ENCODE measurements at regions not wholly inside any gene's neighbourhood (a gene's known extent, or its start where the extent isn't known, plus 50 kb on each side); places are given as distances from the start of the nearest gene placed in this dataset.

DNA sequence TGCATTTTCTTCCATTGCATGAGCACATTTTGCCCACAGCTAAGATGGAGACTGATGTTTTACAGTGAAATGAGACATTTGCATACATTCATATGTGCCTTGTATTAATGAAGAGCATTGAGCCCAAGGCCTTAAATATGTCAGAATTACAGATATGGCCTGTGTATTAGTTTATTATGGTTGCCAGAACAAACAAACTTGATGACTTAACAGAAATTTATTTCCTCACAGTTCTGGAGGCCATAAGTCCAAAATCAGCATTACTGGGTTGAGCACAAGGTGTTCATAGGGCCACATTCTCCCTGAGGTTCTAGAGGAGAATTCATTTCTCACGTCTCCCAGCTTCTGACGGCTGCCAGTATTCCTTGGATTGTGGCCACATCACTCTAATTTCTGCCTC lies 302.6 kb upstream of the TGFBR2 start:
- Mint-ChIP-seq H3K4me3 (no peak overlapping the region), H3K27ac (no peak overlapping the region), H3K4me1 (no peaks in the 10 kb centered on the region), H3K36me3 (ENCODE audit: low read depth) (peaks cover 4% of the 10 kb centered on the region; the same call in 2 of the 3 replicates), H3K9me3 (peaks cover 6% of the 10 kb centered on the region), H3K27me3 (ENCODE audit: insufficient read depth, low read depth, poor library complexity) (no peaks in the 10 kb centered on the region)
- H3K36me3 ChIP-seq (ENCODE audit: insufficient read depth), result no peaks in the 10 kb centered on the region
- H2AFZ ChIP-seq, result no peak overlapping the region
- no peaks in the 10 kb centered on the region for H4K20me1 ChIP-seq (replicated peaks; ENCODE audit: insufficient read depth)
- H3K4me3 ChIP-seq, result no peak overlapping the region
- H3K4me2 ChIP-seq, result no peak overlapping the region
- H3K79me2 ChIP-seq (replicated peaks; ENCODE audit: insufficient read depth), result no peaks in the 10 kb centered on the region
- no peaks in the 10 kb centered on the region for H3K27me3 ChIP-seq (ENCODE audit: insufficient read depth)
- H3K4me1 ChIP-seq (ENCODE audit: insufficient read depth), result no peaks in the 10 kb centered on the region
- peaks cover 3% of the 10 kb centered on the region; the same call in 1 of the 2 replicates for H3K9me2 ChIP-seq (ENCODE audit: insufficient read depth)
- H3K27ac ChIP-seq (ENCODE audit: low read depth), result no peak overlapping the region
- DNase-seq (ENCODE audit: low spot score) (no peak), ATAC-seq (no peak)
- H3F3A ChIP-seq (replicated peaks; ENCODE audit: low read depth), result no peaks in the 10 kb centered on the region
- TF ChIP-seq STAT1 (IDR thresholded peaks at IDR 0.05; ENCODE audit: unreplicated experiment) (no peak), EZH2 (IDR thresholded peaks at IDR 0.05; ENCODE audit: low read depth, unreplicated experiment) (no peak), EZH2phosphoT487 (IDR thresholded peaks at IDR 0.05; ENCODE audit: unreplicated experiment) (no peak), REST (IDR thresholded peaks at IDR 0.05; ENCODE audit: unreplicated experiment) (no peak), JUNB (IDR thresholded peaks at IDR 0.05; ENCODE audit: unreplicated experiment) (no peak), CREB1 (CRISPR knock-in tag; IDR thresholded peaks at IDR 0.05; ENCODE audit: low read depth) (no peak), NANOG (IDR thresholded peaks at IDR 0.05; ENCODE audit: borderline replicate concordance) (no peak), ZNF331 (CRISPR knock-in tag; IDR thresholded peaks at IDR 0.05; ENCODE audit: low read depth) (no peak), ETS1 (IDR thresholded peaks at IDR 0.05) (no peak), ZNF114 (CRISPR knock-in tag; IDR thresholded peaks at IDR 0.05) (no peak), POLR2AphosphoS5 (IDR thresholded peaks at IDR 0.05; ENCODE audit: low read depth) (no peak)
- TF ChIP-seq, protein P1, sequence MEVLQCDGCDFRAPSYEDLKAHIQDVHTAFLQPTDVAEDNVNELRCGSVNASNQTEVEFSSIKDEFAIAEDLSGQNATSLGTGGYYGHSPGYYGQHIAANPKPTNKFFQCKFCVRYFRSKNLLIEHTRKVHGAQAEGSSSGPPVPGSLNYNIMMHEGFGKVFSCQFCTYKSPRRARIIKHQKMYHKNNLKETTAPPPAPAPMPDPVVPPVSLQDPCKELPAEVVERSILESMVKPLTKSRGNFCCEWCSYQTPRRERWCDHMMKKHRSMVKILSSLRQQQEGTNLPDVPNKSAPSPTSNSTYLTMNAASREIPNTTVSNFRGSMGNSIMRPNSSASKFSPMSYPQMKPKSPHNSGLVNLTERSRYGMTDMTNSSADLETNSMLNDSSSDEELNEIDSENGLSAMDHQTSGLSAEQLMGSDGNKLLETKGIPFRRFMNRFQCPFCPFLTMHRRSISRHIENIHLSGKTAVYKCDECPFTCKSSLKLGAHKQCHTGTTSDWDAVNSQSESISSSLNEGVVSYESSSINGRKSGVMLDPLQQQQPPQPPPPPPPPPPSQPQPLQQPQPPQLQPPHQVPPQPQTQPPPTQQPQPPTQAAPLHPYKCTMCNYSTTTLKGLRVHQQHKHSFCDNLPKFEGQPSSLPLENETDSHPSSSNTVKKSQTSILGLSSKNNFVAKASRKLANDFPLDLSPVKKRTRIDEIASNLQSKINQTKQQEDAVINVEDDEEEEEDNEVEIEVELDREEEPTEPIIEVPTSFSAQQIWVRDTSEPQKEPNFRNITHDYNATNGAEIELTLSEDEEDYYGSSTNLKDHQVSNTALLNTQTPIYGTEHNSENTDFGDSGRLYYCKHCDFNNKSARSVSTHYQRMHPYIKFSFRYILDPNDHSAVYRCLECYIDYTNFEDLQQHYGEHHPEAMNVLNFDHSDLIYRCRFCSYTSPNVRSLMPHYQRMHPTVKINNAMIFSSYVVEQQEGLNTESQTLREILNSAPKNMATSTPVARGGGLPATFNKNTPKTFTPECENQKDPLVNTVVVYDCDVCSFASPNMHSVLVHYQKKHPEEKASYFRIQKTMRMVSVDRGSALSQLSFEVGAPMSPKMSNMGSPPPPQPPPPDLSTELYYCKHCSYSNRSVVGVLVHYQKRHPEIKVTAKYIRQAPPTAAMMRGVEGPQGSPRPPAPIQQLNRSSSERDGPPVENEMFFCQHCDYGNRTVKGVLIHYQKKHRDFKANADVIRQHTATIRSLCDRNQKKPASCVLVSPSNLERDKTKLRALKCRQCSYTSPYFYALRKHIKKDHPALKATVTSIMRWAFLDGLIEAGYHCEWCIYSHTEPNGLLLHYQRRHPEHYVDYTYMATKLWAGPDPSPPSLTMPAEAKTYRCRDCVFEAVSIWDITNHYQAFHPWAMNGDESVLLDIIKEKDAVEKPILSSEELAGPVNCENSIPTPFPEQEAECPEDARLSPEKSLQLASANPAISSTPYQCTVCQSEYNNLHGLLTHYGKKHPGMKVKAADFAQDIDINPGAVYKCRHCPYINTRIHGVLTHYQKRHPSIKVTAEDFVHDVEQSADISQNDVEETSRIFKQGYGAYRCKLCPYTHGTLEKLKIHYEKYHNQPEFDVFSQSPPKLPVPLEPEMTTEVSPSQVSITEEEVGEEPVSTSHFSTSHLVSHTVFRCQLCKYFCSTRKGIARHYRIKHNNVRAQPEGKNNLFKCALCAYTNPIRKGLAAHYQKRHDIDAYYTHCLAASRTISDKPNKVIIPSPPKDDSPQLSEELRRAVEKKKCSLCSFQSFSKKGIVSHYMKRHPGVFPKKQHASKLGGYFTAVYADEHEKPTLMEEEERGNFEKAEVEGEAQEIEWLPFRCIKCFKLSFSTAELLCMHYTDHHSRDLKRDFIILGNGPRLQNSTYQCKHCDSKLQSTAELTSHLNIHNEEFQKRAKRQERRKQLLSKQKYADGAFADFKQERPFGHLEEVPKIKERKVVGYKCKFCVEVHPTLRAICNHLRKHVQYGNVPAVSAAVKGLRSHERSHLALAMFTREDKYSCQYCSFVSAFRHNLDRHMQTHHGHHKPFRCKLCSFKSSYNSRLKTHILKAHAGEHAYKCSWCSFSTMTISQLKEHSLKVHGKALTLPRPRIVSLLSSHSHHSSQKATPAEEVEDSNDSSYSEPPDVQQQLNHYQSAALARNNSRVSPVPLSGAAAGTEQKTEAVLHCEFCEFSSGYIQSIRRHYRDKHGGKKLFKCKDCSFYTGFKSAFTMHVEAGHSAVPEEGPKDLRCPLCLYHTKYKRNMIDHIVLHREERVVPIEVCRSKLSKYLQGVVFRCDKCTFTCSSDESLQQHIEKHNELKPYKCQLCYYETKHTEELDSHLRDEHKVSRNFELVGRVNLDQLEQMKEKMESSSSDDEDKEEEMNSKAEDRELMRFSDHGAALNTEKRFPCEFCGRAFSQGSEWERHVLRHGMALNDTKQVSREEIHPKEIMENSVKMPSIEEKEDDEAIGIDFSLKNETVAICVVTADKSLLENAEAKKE (CRISPR knock-in tag; IDR thresholded peaks at IDR 0.05), result no peak
- TF ChIP-seq, protein P2, sequence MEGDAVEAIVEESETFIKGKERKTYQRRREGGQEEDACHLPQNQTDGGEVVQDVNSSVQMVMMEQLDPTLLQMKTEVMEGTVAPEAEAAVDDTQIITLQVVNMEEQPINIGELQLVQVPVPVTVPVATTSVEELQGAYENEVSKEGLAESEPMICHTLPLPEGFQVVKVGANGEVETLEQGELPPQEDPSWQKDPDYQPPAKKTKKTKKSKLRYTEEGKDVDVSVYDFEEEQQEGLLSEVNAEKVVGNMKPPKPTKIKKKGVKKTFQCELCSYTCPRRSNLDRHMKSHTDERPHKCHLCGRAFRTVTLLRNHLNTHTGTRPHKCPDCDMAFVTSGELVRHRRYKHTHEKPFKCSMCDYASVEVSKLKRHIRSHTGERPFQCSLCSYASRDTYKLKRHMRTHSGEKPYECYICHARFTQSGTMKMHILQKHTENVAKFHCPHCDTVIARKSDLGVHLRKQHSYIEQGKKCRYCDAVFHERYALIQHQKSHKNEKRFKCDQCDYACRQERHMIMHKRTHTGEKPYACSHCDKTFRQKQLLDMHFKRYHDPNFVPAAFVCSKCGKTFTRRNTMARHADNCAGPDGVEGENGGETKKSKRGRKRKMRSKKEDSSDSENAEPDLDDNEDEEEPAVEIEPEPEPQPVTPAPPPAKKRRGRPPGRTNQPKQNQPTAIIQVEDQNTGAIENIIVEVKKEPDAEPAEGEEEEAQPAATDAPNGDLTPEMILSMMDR (conservative IDR thresholded peaks at IDR 0.05; ENCODE audit: low read depth in 2 of 2), result no peak

Data from GM23338 (cell line).